ENCODE measurements at regions not wholly inside any gene's neighbourhood (a gene's known extent, or its start where the extent isn't known, plus 50 kb on each side); places are given as distances from the start of the nearest gene placed in this dataset.
A peak's percentile ranks its signal among the peaks of the same experiment; 100 is the strongest.
"Not testable (repeated sequence)": the region's sequence is repeated elsewhere in the genome, so short reads cannot be mapped to it uniquely, and the experiment has no call there.

- no peak overlapping the region for H3K27ac Mint-ChIP-seq
- no peak overlapping the region for H3K4me3 Mint-ChIP-seq
- H3K9me3 Mint-ChIP-seq: peaks cover 9% of the 10 kb centered on the region
- TF ChIP-seq CTCF (IDR thresholded peaks at IDR 0.05; ENCODE audit: unreplicated experiment): peak; percentile 65
- H3K27me3 Mint-ChIP-seq (ENCODE audit: low read depth): peaks cover 54% of the 10 kb centered on the region
- no peak for DNase-seq (ENCODE audit: low spot score in 2 of 2, unreplicated experiment in 2 of 2)
- H3K36me3 Mint-ChIP-seq: no peaks in the 10 kb centered on the region
- peaks cover 15% of the 10 kb centered on the region for H3K4me1 Mint-ChIP-seq
Observed at GRCh38 chr6:40841721-40842120, 197.3 kb downstream of the UNC5CL start.

- no peak for DNase-seq (ENCODE audit: low spot score in 2 of 2, unreplicated experiment in 2 of 2)
- no peaks in the 10 kb centered on the region for H3K9me3 Mint-ChIP-seq
- no peak overlapping the region for H3K27ac Mint-ChIP-seq
- H3K4me3 Mint-ChIP-seq: no peak overlapping the region
- H3K36me3 Mint-ChIP-seq: no peaks in the 10 kb centered on the region
- no peak for TF ChIP-seq CTCF (IDR thresholded peaks at IDR 0.05; ENCODE audit: unreplicated experiment)
- H3K27me3 Mint-ChIP-seq (ENCODE audit: low read depth): peaks cover 70% of the 10 kb centered on the region
- no peaks in the 10 kb centered on the region for H3K4me1 Mint-ChIP-seq
Observed at GRCh38 chr6:40832691-40833090, 206.3 kb downstream of the UNC5CL start.

GRCh38 chr6:40831381-40831780 lies 207.6 kb downstream of the UNC5CL start:
- H3K9me3 Mint-ChIP-seq: no peaks in the 10 kb centered on the region
- H3K4me1 Mint-ChIP-seq: no peaks in the 10 kb centered on the region
- H3K36me3 Mint-ChIP-seq: no peaks in the 10 kb centered on the region
- H3K4me3 Mint-ChIP-seq: no peak overlapping the region
- no peak for DNase-seq (ENCODE audit: low spot score in 2 of 2, unreplicated experiment in 2 of 2)
- no peak for TF ChIP-seq CTCF (IDR thresholded peaks at IDR 0.05; ENCODE audit: unreplicated experiment)
- H3K27ac Mint-ChIP-seq: no peak overlapping the region
- H3K27me3 Mint-ChIP-seq (ENCODE audit: low read depth): peaks cover 66% of the 10 kb centered on the region

- H3K36me3 Mint-ChIP-seq: no peaks in the 10 kb centered on the region
- peaks cover 37% of the 10 kb centered on the region for H3K27me3 Mint-ChIP-seq (ENCODE audit: low read depth)
- H3K9me3 Mint-ChIP-seq: no peaks in the 10 kb centered on the region
- H3K27ac Mint-ChIP-seq: no peak overlapping the region
- DNase-seq (ENCODE audit: low spot score in 2 of 2, unreplicated experiment in 2 of 2): no peak
- no peak overlapping the region for H3K4me3 Mint-ChIP-seq
- TF ChIP-seq CTCF (IDR thresholded peaks at IDR 0.05; ENCODE audit: unreplicated experiment): no peak
- H3K4me1 Mint-ChIP-seq: no peaks in the 10 kb centered on the region
Observed at GRCh38 chr6:40825102-40825501, 213.9 kb downstream of the UNC5CL start.

GRCh38 chr6:40823917-40824891 lies 214.8 kb downstream of the UNC5CL start:
- not testable (repeated sequence) for H3K4me1 Mint-ChIP-seq; H3K9me3 Mint-ChIP-seq; DNase-seq (ENCODE audit: low spot score in 2 of 2, unreplicated experiment in 2 of 2); H3K4me3 Mint-ChIP-seq; H3K27ac Mint-ChIP-seq; H3K36me3 Mint-ChIP-seq
- peaks cover 37% of the 10 kb centered on the region for H3K27me3 Mint-ChIP-seq (ENCODE audit: low read depth)
- TF ChIP-seq CTCF (IDR thresholded peaks at IDR 0.05; ENCODE audit: unreplicated experiment): peak; percentile 68
